ENCODE measurements at regions not wholly inside any gene's neighbourhood (a gene's known extent, or its start where the extent isn't known, plus 50 kb on each side); places are given as distances from the start of the nearest gene placed in this dataset.

DNA sequence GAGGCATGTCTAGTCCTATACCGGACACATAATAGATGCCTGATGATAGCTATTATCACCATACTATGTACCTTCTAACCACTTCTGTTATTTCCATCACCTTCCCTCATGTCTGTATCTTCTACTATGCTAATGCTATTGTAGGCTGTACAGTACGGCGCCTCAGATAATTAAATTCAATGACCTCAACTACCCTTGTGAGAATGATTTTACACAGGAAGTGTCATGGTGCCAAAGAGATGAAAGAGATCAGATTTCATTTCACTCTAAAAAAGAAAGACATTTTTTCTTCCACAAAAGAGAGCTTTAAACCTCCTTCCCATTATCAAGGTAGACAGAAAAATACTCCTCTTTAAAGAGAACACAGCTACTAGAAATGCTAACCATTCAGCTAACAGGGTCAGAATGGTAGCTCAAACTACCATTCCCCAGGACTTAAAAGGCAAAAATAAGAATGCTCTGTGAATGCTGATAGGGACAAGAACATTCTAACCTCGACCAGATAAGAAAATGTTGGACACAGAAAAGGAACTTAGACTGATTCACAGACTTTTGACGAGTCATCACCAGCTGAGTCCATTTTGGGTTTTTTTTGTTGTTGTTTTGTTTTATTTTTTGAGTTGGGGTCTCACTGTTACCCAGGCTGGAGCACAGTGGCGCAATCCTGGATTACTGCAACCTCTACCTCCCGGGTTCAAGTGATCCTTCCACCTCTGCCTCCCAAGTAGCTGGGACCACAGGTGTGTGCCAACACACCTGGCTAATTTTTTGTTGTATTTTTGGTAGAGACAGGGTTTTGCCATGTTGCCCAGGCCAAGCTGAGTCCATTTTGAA lies 99.2 kb upstream of the RAPGEF2 start:
- H3K4me3 ChIP-seq (ENCODE audit: low read length): no peak overlapping the region
- no CpG with 5 or more reads among the region's 7 CpGs for WGBS (ENCODE audit: insufficient coverage, insufficient read length)
- no peak for DNase-seq (ENCODE audit: low read depth, low spot score)
- H3K4me1 ChIP-seq (ENCODE audit: control insufficient read depth, insufficient read depth, low read length): no peaks in the 10 kb centered on the region
- no peaks in the 10 kb centered on the region for H3K9me3 ChIP-seq (ENCODE audit: control insufficient read depth, insufficient read depth, low read length)
- H3K27ac ChIP-seq (ENCODE audit: low read length): no peak overlapping the region
- no peaks in the 10 kb centered on the region for H3K36me3 ChIP-seq (ENCODE audit: control insufficient read depth, insufficient read depth, low read length)
- H3K27me3 ChIP-seq (ENCODE audit: control insufficient read depth, insufficient read depth, low read length): no peaks in the 10 kb centered on the region

DNA sequence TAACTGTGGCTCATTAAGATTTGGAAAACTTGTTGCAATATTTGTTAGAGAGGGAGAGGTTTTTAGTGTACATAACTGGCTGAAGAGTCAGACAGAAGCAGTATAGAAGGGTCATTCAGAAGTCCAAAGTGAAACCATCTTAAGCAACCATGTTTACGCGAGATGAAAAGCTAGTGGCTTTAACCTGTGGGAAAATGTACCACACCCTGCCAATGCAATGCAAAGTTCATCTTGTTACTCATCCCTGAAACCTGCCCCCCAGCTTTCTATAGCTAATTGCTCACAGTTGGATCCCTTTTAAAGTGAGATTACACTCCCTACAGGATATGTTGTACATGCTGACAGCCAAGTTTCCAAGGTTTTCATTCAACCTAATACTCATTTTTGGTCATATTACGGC lies 96.7 kb upstream of the RAPGEF2 start:
- DNase-seq (ENCODE audit: low read depth, low spot score): no peak
- no CpG with 5 or more reads among the region's 3 CpGs for WGBS (ENCODE audit: insufficient coverage, insufficient read length)

DNA sequence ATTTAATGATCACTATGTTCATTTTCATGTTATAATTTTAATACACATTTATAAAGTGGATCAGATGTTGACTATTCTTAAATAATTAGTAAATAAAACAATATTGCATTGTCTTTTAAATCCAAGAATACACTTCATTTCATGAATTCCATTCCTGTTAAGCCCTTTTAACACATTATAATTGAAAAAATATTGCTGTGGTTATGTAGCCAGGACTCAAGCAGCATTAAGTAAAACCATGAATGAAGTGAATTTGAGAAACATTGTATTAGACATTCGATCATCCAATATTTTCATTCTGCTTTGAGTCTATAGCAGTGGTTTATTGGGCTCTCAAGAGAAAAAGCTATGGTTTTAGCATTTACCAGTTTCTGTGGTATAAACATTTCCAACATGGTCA lies 94.2 kb upstream of the RAPGEF2 start:
- Histone ChIP-seq H3K36me3 (ENCODE audit: control insufficient read depth, insufficient read depth, low read length) (no peaks in the 10 kb centered on the region), H3K27me3 (ENCODE audit: control insufficient read depth, insufficient read depth, low read length) (no peaks in the 10 kb centered on the region), H3K4me1 (ENCODE audit: control insufficient read depth, insufficient read depth, low read length) (peaks cover 1% of the 10 kb centered on the region; the same call in 1 of the 2 replicates), H3K4me3 (ENCODE audit: low read length) (no peak overlapping the region), H3K9me3 (ENCODE audit: control insufficient read depth, insufficient read depth, low read length) (no peaks in the 10 kb centered on the region), H3K27ac (ENCODE audit: low read length) (no peak overlapping the region)
- no peak for DNase-seq (ENCODE audit: low read depth, low spot score)
- no CpG with 5 or more reads among the region's 1 CpG for WGBS (ENCODE audit: insufficient coverage, insufficient read length)

More for the DNA sequence above, 96.7 kb upstream of the RAPGEF2 start:
- H3K27ac ChIP-seq (ENCODE audit: low read length): no peak overlapping the region
- peaks cover 1% of the 10 kb centered on the region; the same call in 1 of the 2 replicates for H3K4me1 ChIP-seq (ENCODE audit: control insufficient read depth, insufficient read depth, low read length)
- H3K36me3 ChIP-seq (ENCODE audit: control insufficient read depth, insufficient read depth, low read length): no peaks in the 10 kb centered on the region
- H3K27me3 ChIP-seq (ENCODE audit: control insufficient read depth, insufficient read depth, low read length): no peaks in the 10 kb centered on the region
- no peak overlapping the region for H3K4me3 ChIP-seq (ENCODE audit: low read length)
- H3K9me3 ChIP-seq (ENCODE audit: control insufficient read depth, insufficient read depth, low read length): no peaks in the 10 kb centered on the region

DNA sequence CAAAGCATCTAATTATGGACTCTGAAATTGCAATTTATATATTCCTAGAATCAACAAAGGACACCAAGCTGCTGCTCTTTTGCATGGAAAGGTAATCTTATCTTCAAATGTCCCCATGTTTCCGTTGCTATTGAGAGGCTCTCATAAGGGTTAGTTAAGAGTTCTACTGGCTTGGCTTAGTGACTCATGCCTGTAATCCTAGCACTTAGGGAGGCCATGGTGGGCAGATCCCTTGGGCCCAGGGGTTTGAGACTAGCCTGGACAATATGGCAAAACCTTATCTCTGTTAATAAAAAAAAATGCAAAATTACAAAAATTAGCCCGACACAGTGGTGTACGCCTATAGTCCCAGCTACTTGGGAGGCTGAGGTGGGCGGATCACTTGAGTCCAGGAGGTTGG lies 93.4 kb upstream of the RAPGEF2 start:
- Histone ChIP-seq H3K27ac (ENCODE audit: low read length) (no peak overlapping the region), H3K27me3 (ENCODE audit: control insufficient read depth, insufficient read depth, low read length) (no peaks in the 10 kb centered on the region), H3K9me3 (ENCODE audit: control insufficient read depth, insufficient read depth, low read length) (no peaks in the 10 kb centered on the region), H3K4me1 (ENCODE audit: control insufficient read depth, insufficient read depth, low read length) (peaks cover 1% of the 10 kb centered on the region; the same call in 1 of the 2 replicates), H3K36me3 (ENCODE audit: control insufficient read depth, insufficient read depth, low read length) (no peaks in the 10 kb centered on the region), H3K4me3 (ENCODE audit: low read length) (no peak overlapping the region)
- no peak for DNase-seq (ENCODE audit: low read depth, low spot score)
- WGBS (ENCODE audit: insufficient coverage, insufficient read length): no CpG with 5 or more reads among the region's 4 CpGs

DNA sequence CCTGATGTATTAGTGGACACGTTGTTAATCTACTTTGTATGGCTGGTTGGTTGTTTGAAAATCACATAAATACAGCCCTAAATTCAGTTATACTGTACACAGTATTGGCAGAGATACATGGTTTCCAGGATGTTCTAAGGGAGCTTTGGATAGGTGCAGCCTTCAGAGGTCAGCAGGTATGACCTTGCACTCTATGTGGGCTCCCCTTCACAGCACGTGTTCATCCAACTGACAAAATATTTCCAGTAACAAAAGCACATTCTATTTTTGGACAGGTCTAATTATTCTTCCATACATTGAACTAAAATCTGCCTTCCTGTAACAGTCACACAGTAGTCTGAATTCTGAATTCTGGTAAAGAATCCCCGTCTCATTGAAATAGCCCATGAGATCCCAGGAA lies 92.8 kb upstream of the RAPGEF2 start:
- no peaks in the 10 kb centered on the region for H3K27me3 ChIP-seq (ENCODE audit: control insufficient read depth, insufficient read depth, low read length)
- no CpG with 5 or more reads among the region's 3 CpGs for WGBS (ENCODE audit: insufficient coverage, insufficient read length)
- no peak for DNase-seq (ENCODE audit: low read depth, low spot score)
- no peaks in the 10 kb centered on the region for H3K9me3 ChIP-seq (ENCODE audit: control insufficient read depth, insufficient read depth, low read length)
- H3K27ac ChIP-seq (ENCODE audit: low read length): no peak overlapping the region
- H3K36me3 ChIP-seq (ENCODE audit: control insufficient read depth, insufficient read depth, low read length): no peaks in the 10 kb centered on the region
- H3K4me1 ChIP-seq (ENCODE audit: control insufficient read depth, insufficient read depth, low read length): peaks cover 1% of the 10 kb centered on the region; the same call in 1 of the 2 replicates
- H3K4me3 ChIP-seq (ENCODE audit: low read length): no peak overlapping the region

DNA sequence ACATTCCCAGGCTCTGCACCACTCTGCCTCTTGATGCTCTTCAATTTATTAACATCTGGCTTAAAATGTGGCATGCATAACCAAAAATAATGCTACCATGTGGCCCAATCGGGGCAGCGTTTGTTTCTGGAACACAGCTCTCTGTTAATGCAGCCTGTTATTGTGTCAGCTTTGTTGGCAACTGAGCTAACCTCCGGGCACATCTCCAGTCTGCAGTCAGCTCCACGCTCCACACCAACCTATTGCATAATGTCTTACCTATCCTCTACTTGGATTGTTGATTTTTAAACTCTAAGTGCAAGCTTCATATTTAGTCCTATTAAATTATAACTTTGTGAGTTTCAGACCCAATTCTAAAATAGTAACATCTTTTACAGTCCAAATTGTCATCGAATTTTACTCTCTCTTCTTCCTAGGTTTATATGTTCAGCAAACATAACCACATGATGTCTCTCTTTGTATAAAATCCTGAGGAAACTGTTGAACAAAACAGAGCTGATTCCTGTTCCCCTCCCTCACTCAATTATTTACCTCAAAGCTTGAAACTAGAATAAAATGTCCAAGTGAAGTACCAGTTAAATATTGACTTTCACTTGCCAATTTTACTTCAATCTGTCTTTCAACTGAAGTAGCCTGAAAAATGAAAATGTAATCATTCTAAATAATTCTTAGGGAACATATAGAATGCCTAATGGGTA lies 92.2 kb upstream of the RAPGEF2 start:
- no peaks in the 10 kb centered on the region for H3K9me3 ChIP-seq (ENCODE audit: control insufficient read depth, insufficient read depth, low read length)
- H3K27me3 ChIP-seq (ENCODE audit: control insufficient read depth, insufficient read depth, low read length): no peaks in the 10 kb centered on the region
- no peaks in the 10 kb centered on the region for H3K36me3 ChIP-seq (ENCODE audit: control insufficient read depth, insufficient read depth, low read length)
- no peak overlapping the region for H3K27ac ChIP-seq (ENCODE audit: low read length)
- no CpG with 5 or more reads among the region's 5 CpGs for WGBS (ENCODE audit: insufficient coverage, insufficient read length)
- H3K4me1 ChIP-seq (ENCODE audit: control insufficient read depth, insufficient read depth, low read length): peaks cover 1% of the 10 kb centered on the region; the same call in 1 of the 2 replicates
- DNase-seq (ENCODE audit: low read depth, low spot score): no peak
- H3K4me3 ChIP-seq (ENCODE audit: low read length): no peak overlapping the region

DNA sequence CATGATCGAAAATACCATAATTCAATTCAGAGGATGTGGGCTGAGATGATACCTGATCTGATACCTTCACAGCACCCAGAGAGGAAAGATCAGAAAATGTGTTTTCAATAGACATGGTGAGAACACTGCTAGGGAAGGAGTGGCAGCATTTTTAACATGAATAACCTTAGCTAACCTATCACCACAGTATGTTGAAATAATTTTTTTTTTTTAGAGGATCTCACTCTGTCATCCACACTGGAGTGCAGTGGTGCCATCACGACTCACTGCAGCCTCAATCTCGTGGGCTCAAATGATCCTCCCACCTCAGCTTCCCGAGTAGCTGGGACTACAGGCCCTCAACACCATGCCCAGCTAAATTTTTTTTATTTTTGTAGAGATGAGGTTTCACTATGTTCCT lies 90.5 kb upstream of the RAPGEF2 start:
- Histone ChIP-seq H3K36me3 (ENCODE audit: control insufficient read depth, insufficient read depth, low read length) (no peaks in the 10 kb centered on the region), H3K4me3 (ENCODE audit: low read length) (no peak overlapping the region), H3K4me1 (ENCODE audit: control insufficient read depth, insufficient read depth, low read length) (peaks cover 1% of the 10 kb centered on the region; the same call in 1 of the 2 replicates), H3K9me3 (ENCODE audit: control insufficient read depth, insufficient read depth, low read length) (no peaks in the 10 kb centered on the region), H3K27ac (ENCODE audit: low read length) (no peak overlapping the region), H3K27me3 (ENCODE audit: control insufficient read depth, insufficient read depth, low read length) (no peaks in the 10 kb centered on the region)
- DNase-seq (ENCODE audit: low read depth, low spot score): no peak
- no CpG with 5 or more reads among the region's 4 CpGs for WGBS (ENCODE audit: insufficient coverage, insufficient read length)

DNA sequence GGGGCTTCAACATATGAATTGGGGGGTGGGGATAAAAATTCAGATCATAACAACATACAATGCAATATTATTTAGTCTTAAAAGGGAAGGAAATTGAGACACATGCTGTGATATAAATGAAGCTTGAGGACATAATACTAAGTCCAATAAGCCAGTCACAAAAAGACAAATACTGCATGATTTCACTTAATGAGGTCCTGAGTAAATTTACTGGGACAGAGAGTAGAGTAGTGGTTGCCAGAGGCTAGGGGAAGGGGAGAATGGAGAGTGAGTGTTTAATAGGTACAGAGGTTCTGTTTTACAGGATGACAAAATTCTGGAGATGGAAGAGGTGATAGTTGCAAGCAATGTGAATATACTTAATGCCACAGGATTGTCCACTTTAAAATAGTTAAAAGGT lies 89.2 kb upstream of the RAPGEF2 start:
- DNase-seq (ENCODE audit: low read depth, low spot score): no peak
- no peaks in the 10 kb centered on the region for H3K36me3 ChIP-seq (ENCODE audit: control insufficient read depth, insufficient read depth, low read length)
- peaks cover 1% of the 10 kb centered on the region; the same call in 1 of the 2 replicates for H3K4me1 ChIP-seq (ENCODE audit: control insufficient read depth, insufficient read depth, low read length)
- no peaks in the 10 kb centered on the region for H3K27me3 ChIP-seq (ENCODE audit: control insufficient read depth, insufficient read depth, low read length)
- no peaks in the 10 kb centered on the region for H3K9me3 ChIP-seq (ENCODE audit: control insufficient read depth, insufficient read depth, low read length)
- H3K27ac ChIP-seq (ENCODE audit: low read length): no peak overlapping the region
- H3K4me3 ChIP-seq (ENCODE audit: low read length): no peak overlapping the region

DNA sequence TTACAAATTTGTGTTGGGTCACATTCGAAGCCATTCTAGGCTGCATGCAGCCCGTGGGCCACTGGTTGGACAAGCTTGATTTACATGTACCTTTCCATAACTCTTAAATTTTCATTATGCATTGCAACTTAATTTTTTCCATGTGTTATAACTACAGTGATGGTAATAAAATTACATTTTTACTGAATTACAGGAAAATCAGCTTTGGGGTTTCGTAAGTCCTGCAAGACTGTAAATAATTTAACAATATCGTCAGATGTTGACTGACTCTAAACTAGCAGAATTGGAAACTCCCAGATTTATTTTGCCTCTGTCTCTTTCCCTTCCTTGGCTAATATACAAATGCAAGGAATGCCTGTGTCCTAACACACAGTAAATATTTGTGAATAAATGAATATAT lies 88.0 kb upstream of the RAPGEF2 start:
- no peak overlapping the region for H3K4me3 ChIP-seq (ENCODE audit: low read length)
- no peak for DNase-seq (ENCODE audit: low read depth, low spot score)
- H3K4me1 ChIP-seq (ENCODE audit: control insufficient read depth, insufficient read depth, low read length): peaks cover 1% of the 10 kb centered on the region; the same call in 1 of the 2 replicates
- no peaks in the 10 kb centered on the region for H3K9me3 ChIP-seq (ENCODE audit: control insufficient read depth, insufficient read depth, low read length)
- no peaks in the 10 kb centered on the region for H3K36me3 ChIP-seq (ENCODE audit: control insufficient read depth, insufficient read depth, low read length)
- no peaks in the 10 kb centered on the region for H3K27me3 ChIP-seq (ENCODE audit: control insufficient read depth, insufficient read depth, low read length)
- H3K27ac ChIP-seq (ENCODE audit: low read length): no peak overlapping the region
- no CpG with 5 or more reads among the region's 4 CpGs for WGBS (ENCODE audit: insufficient coverage, insufficient read length)

DNA sequence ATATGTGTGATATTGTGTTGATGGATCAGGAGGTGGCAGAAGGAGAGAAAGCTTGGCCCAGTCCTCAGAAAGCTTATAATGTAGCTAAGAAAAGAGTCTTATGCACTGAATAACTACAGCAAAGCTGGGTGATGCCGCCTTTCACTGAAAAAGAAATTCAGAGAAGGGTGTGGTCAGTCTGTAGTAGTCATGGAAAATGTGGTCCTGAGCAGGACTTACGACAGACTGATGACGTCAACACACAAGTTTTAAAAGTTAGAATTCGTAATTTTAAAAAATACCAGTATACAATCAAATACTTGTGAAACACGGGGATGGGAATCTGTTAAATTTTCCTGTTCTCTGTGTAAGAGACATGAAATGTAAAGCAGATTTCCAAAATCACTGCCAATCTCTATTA lies 87.0 kb upstream of the RAPGEF2 start:
- no CpG with 5 or more reads among the region's 5 CpGs for WGBS (ENCODE audit: insufficient coverage, insufficient read length)
- no peak for DNase-seq (ENCODE audit: low read depth, low spot score)
- Histone ChIP-seq H3K4me3 (ENCODE audit: low read length) (no peak overlapping the region), H3K27me3 (ENCODE audit: control insufficient read depth, insufficient read depth, low read length) (no peaks in the 10 kb centered on the region), H3K9me3 (ENCODE audit: control insufficient read depth, insufficient read depth, low read length) (no peaks in the 10 kb centered on the region), H3K36me3 (ENCODE audit: control insufficient read depth, insufficient read depth, low read length) (no peaks in the 10 kb centered on the region), H3K27ac (ENCODE audit: low read length) (no peak overlapping the region), H3K4me1 (ENCODE audit: control insufficient read depth, insufficient read depth, low read length) (no peaks in the 10 kb centered on the region)

Data from iPS DF 6.9 (cell line).